Esophagus squamous epithelium (tissue), 4 donors: ENCODE measurements at regions not wholly inside any gene's neighbourhood (a gene's known extent, or its start where the extent isn't known, plus 50 kb on each side); places are given as distances from the start of the nearest gene placed in this dataset.

Experiments used
- POLR2A ChIP-seq, 4 donors: fragments of 450-650 bp; IDR thresholded peaks; one replicate each; pipeline ENCODE4 v1.6.1; 2017; ENCODE audit warnings: antibody characterized with exemption in 4 of 4, mild to moderate bottlenecking in 4 of 4, moderate library complexity in 3 of 4
- TF ChIP-seq, protein P1 (sequence below), 6 experiments: fragments of 450-650 bp in 4 of 6; fragments of 200-600 bp in 2 of 6; sonication (generic) in 2 of 6; IDR thresholded peaks; one replicate each; pipeline ENCODE4 v1.5.1; 2016 to 2019; ENCODE audit warnings: antibody characterized with exemption in 6 of 6, mild to moderate bottlenecking in 4 of 6, moderate library complexity in 4 of 6

GRCh38 chr12:109652233-109652976 is 61.2 kb upstream of the FAM222A start:
- TF ChIP-seq, protein P1, sequence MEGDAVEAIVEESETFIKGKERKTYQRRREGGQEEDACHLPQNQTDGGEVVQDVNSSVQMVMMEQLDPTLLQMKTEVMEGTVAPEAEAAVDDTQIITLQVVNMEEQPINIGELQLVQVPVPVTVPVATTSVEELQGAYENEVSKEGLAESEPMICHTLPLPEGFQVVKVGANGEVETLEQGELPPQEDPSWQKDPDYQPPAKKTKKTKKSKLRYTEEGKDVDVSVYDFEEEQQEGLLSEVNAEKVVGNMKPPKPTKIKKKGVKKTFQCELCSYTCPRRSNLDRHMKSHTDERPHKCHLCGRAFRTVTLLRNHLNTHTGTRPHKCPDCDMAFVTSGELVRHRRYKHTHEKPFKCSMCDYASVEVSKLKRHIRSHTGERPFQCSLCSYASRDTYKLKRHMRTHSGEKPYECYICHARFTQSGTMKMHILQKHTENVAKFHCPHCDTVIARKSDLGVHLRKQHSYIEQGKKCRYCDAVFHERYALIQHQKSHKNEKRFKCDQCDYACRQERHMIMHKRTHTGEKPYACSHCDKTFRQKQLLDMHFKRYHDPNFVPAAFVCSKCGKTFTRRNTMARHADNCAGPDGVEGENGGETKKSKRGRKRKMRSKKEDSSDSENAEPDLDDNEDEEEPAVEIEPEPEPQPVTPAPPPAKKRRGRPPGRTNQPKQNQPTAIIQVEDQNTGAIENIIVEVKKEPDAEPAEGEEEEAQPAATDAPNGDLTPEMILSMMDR (IDR thresholded peaks at IDR 0.05) = no peak
- TF ChIP-seq POLR2A (IDR thresholded peaks at IDR 0.05) = no peak
